ENCODE measurements at regions not wholly inside any gene's neighbourhood (a gene's known extent, or its start where the extent isn't known, plus 50 kb on each side); places are given as distances from the start of the nearest gene placed in this dataset.

DNA sequence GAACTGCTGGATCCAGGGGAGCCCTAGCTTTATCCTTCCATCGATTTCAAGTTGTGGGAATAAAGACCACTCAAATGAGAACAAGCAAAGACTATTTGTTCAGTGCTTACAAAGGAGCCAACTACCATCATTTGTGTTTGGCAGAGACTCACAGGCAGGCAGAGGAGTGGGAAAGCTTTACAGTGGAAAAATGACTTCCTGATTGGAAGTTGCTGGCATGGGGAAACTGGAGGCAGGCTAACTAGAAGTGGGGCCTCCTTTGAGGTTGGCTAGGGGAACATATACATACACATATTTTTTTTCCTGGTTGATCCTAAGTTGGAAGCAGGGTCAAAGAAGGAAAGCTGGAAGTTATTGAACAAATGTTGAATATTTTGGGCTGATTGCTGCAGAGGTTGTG, 121.7 kb downstream of the ACTBL2 start:
- no peak for TF ChIP-seq POLR2A (IDR thresholded peaks at IDR 0.05)
- TF ChIP-seq, protein P1, sequence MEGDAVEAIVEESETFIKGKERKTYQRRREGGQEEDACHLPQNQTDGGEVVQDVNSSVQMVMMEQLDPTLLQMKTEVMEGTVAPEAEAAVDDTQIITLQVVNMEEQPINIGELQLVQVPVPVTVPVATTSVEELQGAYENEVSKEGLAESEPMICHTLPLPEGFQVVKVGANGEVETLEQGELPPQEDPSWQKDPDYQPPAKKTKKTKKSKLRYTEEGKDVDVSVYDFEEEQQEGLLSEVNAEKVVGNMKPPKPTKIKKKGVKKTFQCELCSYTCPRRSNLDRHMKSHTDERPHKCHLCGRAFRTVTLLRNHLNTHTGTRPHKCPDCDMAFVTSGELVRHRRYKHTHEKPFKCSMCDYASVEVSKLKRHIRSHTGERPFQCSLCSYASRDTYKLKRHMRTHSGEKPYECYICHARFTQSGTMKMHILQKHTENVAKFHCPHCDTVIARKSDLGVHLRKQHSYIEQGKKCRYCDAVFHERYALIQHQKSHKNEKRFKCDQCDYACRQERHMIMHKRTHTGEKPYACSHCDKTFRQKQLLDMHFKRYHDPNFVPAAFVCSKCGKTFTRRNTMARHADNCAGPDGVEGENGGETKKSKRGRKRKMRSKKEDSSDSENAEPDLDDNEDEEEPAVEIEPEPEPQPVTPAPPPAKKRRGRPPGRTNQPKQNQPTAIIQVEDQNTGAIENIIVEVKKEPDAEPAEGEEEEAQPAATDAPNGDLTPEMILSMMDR (IDR thresholded peaks at IDR 0.05), result no peak
